Gastrocnemius medialis (tissue), 4 donors: ENCODE measurements at regions not wholly inside any gene's neighbourhood (a gene's known extent, or its start where the extent isn't known, plus 50 kb on each side); places are given as distances from the start of the nearest gene placed in this dataset.
"Not testable (repeated sequence)": the region's sequence is repeated elsewhere in the genome, so short reads cannot be mapped to it uniquely, and the experiment has no call there.

Experiments used
- ATAC-seq, 2 donors: fragments of 150-250 bp; one replicate each; pipeline ENCODE4 v1.9.1; 2016
- DNase-seq, 2 donors: peaks; one replicate each; pipeline ENCODE4 v3.0.0-alpha.2; 2019
- H3K27ac ChIP-seq, 4 donors: fragments of 200-600 bp; sonication (generic); 1 replicate in 1 of 4; 2 replicates in 3 of 4; pipeline ENCODE4 v1.5.1; 2016 to 2018; ENCODE audit warnings: mild to moderate bottlenecking in 2 of 4, moderate library complexity in 1 of 4
- H3K27me3 ChIP-seq, 3 donors: fragments of 200-600 bp; sonication (generic) in 2 of 3; 1 replicate in 1 of 3; 2 replicates in 2 of 3; pipeline versions ENCODE4 v1.5.1 to v1.6.0; 2016 to 2019; ENCODE audit warnings: mild to moderate bottlenecking in 1 of 3, moderate library complexity in 1 of 3
- H3K36me3 ChIP-seq, 2 donors: fragments of 200-600 bp; sonication (generic) in 1 of 2; one replicate each; pipeline ENCODE4 v1.5.1; 2017 to 2018
- H3K4me1 ChIP-seq, 2 donors: fragments of 200-600 bp; sonication (generic) in 1 of 2; one replicate each; pipeline ENCODE4 v1.5.1; 2016 to 2017; ENCODE audit warnings: mild to moderate bottlenecking in 2 of 2
- H3K4me3 ChIP-seq, 4 donors: fragments of 200-600 bp; sonication (generic) in 3 of 4; 1 replicate in 1 of 4; 2 replicates in 3 of 4; pipeline ENCODE4 v1.5.1; 2016 to 2019; ENCODE audit warnings: mild to moderate bottlenecking in 2 of 4
- H3K9me3 ChIP-seq, 3 donors: fragments of 200-600 bp; sonication (generic) in 2 of 3; 1 replicate in 1 of 3; 2 replicates in 2 of 3; pipeline ENCODE4 v1.5.1; 2016 to 2019
- POLR2A ChIP-seq, 2 donors: fragments of 450-650 bp; IDR thresholded peaks; one replicate each; pipeline ENCODE4 v1.6.1; 2017; ENCODE audit warnings: antibody characterized with exemption in 2 of 2, mild to moderate bottlenecking in 2 of 2, moderate library complexity in 2 of 2
- in situ Hi-C, 4 donors: fragments of 200-750 bp; cut with MboI; loops; one replicate each; pipeline versions ENCODE4 v1.15.0 to v1.8.0; 2017; ENCODE audit warnings: low sequenced_read_pairs in 4 of 4
- intact Hi-C: fragments of 100-400 bp; cut with DNase I; formaldehyde crosslinking; loops from one replicate; pipeline ENCODE4 v1.15.1; 2023; ENCODE audit warnings: low total_unique reads
- TF ChIP-seq, protein P1 (sequence below), 5 experiments: fragments of 450-650 bp in 3 of 5; fragments of 200-600 bp in 2 of 5; sonication (generic) in 2 of 5; IDR thresholded peaks in 4 of 5; conservative IDR thresholded peaks in 1 of 5; 1 replicate in 4 of 5; 2 replicates in 1 of 5; pipeline ENCODE4 v1.5.1; 2016 to 2019; ENCODE audit warnings: antibody characterized with exemption in 5 of 5, mild to moderate bottlenecking in 3 of 5, moderate library complexity in 3 of 5

DNA sequence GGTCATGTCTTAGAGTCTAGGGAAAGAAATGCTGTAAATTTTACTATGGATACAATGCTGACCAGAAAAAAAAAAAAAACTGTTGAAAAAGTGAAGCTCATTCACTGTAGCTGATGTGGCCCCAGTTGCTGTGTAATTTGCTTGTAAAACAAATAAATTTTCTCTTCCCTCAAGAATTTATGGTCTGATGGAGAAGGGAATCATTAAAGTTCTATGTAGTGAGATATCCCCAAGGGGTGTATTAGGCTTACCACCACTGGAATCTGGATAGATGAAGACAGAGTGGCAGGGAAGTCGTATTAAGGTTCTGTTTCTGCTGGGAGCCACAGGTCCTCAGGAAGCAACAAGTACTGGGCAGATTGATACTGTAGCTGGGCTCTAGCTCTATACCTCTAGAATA is 860.0 kb downstream of the LTN1 start:
- ATAC-seq: no peak
- in situ Hi-C loops (no loop called here), intact Hi-C loops (no loop called here)
- no peaks in the 10 kb centered on the region for H3K36me3 ChIP-seq
- H3K27me3 ChIP-seq: no peaks in the 10 kb centered on the region
- H3K4me1 ChIP-seq: no peaks in the 10 kb centered on the region
- no peaks in the 10 kb centered on the region for H3K9me3 ChIP-seq
- TF ChIP-seq, protein P1, sequence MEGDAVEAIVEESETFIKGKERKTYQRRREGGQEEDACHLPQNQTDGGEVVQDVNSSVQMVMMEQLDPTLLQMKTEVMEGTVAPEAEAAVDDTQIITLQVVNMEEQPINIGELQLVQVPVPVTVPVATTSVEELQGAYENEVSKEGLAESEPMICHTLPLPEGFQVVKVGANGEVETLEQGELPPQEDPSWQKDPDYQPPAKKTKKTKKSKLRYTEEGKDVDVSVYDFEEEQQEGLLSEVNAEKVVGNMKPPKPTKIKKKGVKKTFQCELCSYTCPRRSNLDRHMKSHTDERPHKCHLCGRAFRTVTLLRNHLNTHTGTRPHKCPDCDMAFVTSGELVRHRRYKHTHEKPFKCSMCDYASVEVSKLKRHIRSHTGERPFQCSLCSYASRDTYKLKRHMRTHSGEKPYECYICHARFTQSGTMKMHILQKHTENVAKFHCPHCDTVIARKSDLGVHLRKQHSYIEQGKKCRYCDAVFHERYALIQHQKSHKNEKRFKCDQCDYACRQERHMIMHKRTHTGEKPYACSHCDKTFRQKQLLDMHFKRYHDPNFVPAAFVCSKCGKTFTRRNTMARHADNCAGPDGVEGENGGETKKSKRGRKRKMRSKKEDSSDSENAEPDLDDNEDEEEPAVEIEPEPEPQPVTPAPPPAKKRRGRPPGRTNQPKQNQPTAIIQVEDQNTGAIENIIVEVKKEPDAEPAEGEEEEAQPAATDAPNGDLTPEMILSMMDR (IDR thresholded peaks at IDR 0.05 in 4 of 5, conservative IDR thresholded peaks at IDR 0.05 in 1 of 5): no peak
- no peak for TF ChIP-seq POLR2A (IDR thresholded peaks at IDR 0.05)
- H3K27ac ChIP-seq: no peak overlapping the region
- DNase-seq: no peak
- H3K4me3 ChIP-seq: no peak overlapping the region

DNA sequence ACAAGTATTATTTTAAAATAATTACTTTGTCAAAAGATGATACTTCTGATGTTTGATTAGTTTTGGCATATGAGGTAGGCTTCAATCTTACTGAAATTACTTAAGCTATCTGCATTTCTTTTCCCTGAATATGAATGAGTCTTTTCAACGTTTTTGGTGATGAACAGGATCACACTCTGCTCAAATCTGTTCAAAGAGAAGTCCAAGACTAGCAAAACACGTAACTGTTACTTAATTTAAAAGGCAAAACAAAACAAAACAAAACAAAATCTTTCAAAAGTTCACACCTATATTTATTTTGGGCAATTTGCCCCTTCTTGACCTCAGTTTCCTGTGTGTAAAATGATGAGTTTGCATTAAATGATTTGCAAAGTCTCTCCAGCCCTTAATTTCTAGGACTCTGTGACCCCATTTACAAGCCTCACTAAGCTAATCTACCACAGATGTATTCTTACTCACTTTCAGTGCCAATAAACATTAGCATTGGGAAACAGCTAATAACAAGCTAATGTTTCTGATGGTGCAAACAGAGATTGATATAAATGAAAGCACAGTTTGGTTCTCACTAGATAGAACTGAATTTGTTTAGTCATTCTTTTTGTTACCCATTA is 865.4 kb downstream of the LTN1 start:
- H3K4me3 ChIP-seq: no peak overlapping the region
- in situ Hi-C loops (no loop called here), intact Hi-C loops (no loop called here)
- no peak for TF ChIP-seq POLR2A (IDR thresholded peaks at IDR 0.05)
- no peaks in the 10 kb centered on the region for H3K9me3 ChIP-seq
- H3K27ac ChIP-seq: peak overlapping the region in 2 of 4 donors; percentile 2 to 51
- no peaks in the 10 kb centered on the region for H3K27me3 ChIP-seq
- H3K4me1 ChIP-seq: no peaks in the 10 kb centered on the region
- no peak for ATAC-seq
- DNase-seq: no peak
- no peaks in the 10 kb centered on the region for H3K36me3 ChIP-seq

DNA sequence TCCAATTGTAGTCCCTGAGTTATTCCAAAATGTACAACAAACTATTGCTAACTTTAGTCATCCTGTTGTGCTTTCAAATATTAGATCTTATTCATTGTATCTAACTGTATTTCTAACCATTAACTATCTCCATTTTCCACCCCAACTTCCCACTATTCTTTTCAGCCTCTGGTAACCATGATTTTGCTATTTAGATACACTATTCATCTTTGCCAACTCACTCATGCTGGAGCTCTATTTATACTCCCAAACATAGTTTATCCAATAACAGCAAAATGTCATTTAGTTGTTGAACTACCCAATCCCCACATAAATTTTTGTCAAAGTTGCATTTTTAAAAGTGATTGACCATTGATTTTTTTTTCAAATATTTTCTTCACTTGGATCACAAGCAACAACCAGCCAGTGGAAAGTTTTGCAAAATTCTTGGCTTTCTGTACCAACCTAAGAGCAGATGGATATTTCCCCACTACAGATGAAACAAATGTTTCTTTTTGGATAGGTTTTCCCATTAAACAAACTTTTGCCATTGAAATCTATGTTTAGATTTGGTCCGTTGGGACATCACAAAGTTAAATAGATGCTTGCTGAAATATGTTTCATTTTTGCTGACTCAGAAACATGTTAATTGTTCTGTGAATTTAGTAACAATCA is 866.0 kb downstream of the LTN1 start:
- no peak for TF ChIP-seq POLR2A (IDR thresholded peaks at IDR 0.05)
- TF ChIP-seq, protein P1 (IDR thresholded peaks at IDR 0.05 in 4 of 5, conservative IDR thresholded peaks at IDR 0.05 in 1 of 5): no peak
- ATAC-seq: no peak
- no peak overlapping the region for H3K4me3 ChIP-seq
- no peaks in the 10 kb centered on the region for H3K4me1 ChIP-seq
- no peak for DNase-seq
- no peaks in the 10 kb centered on the region for H3K36me3 ChIP-seq
- no peaks in the 10 kb centered on the region for H3K27me3 ChIP-seq
- in situ Hi-C loops (no loop called here), intact Hi-C loops (no loop called here)
- no peaks in the 10 kb centered on the region for H3K9me3 ChIP-seq
- peak overlapping the region in 2 of 4 donors; percentile 2 to 51 for H3K27ac ChIP-seq

DNA sequence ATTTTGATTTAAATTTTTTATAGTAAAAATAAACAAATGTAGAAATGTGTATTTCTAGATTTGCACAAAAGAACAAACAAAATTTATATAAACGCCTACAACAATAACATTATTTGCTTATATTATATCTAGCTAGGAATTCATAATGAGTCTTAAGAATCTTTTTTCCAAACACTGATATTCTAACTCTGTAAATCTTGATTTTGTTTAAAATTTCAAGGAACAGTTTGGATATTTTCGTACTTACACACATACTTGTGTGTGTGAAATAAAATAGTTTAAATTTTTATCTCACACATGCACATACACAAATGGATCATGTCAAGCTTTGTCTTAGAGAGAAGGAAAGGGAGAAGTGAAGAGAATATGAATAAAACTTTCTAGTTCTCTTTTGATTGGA is 868.1 kb downstream of the LTN1 start:
- no peaks in the 10 kb centered on the region for H3K4me1 ChIP-seq
- ATAC-seq (no peak), DNase-seq (no peak)

DNA sequence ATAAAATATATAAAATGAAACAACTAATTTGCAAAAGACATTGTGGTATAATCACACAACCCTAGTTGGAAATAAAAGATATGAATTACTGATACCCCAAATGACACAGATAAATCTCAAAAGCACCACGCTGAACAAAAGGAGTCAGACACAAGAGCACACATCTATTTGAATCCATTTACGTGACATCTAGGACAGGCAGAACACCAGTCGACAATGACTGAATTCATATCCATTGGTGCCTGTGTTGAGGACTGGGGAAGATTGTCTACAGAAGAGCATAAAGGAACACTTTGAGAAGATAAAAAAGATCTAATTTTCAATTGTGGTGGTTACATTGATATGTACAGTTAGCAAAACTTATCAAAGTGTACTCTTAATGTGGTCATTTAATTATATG is 874.1 kb downstream of the LTN1 start:
- in situ Hi-C loops: no loop called here
- no peak overlapping the region for H3K4me3 ChIP-seq
- no peaks in the 10 kb centered on the region for H3K36me3 ChIP-seq
- DNase-seq: no peak
- H3K27me3 ChIP-seq: no peaks in the 10 kb centered on the region
- intact Hi-C loops: no loop called here
- H3K9me3 ChIP-seq: no peaks in the 10 kb centered on the region
- H3K4me1 ChIP-seq: peaks cover 0 to 4% of the 10 kb centered on the region in 2 donors
- H3K27ac ChIP-seq: peak overlapping the region in 2 of 4 donors; percentile 1 to 63
- no peak for TF ChIP-seq POLR2A (IDR thresholded peaks at IDR 0.05)
- TF ChIP-seq, protein P1 (IDR thresholded peaks at IDR 0.05 in 4 of 5, conservative IDR thresholded peaks at IDR 0.05 in 1 of 5): no peak
- no peak for ATAC-seq

More for the DNA sequence above, 868.1 kb downstream of the LTN1 start:
- Histone ChIP-seq H3K4me3 (no peak overlapping the region), H3K9me3 (no peaks in the 10 kb centered on the region), H3K27me3 (no peaks in the 10 kb centered on the region), H3K36me3 (no peaks in the 10 kb centered on the region), H3K27ac (no peak overlapping the region)
- intact Hi-C loops: no loop called here
- in situ Hi-C loops: no loop called here
- TF ChIP-seq, protein P1 (IDR thresholded peaks at IDR 0.05 in 4 of 5, conservative IDR thresholded peaks at IDR 0.05 in 1 of 5): no peak
- no peak for TF ChIP-seq POLR2A (IDR thresholded peaks at IDR 0.05)

DNA sequence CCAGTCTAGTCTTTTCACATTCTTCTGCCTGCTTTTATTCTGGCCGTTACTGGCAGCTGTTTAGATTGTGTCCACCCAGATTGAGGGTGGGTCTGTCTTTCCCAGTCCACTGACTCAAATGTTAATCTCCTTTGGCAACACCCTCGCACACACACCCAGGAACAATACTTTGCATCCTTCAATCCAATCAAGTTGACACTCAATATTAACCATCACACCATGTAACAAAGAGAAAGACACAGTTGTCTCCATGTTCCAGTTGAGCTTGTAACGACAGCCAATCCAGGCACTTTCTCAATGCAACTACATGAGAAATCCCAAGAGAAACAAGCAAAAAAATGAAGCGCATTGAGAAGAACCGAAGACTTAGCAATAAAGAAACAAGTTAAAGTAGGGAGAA is 877.7 kb downstream of the LTN1 start:
- intact Hi-C loops, H3K36me3 ChIP-seq, H3K27me3 ChIP-seq, H3K4me3 ChIP-seq, ATAC-seq, H3K9me3 ChIP-seq, DNase-seq, in situ Hi-C loops, H3K27ac ChIP-seq: not testable (repeated sequence)
- H3K4me1 ChIP-seq: peaks cover 14 to 26% of the 10 kb centered on the region in 2 donors
